Right ventricle myocardium superior (tissue), 1 donor: ENCODE measurements at regions not wholly inside any gene's neighbourhood (a gene's known extent, or its start where the extent isn't known, plus 50 kb on each side); places are given as distances from the start of the nearest gene placed in this dataset.
A peak's percentile ranks its signal among the peaks of the same experiment; 100 is the strongest.

Experiments used
- ATAC-seq: fragments of 200-7000 bp; cut with Tn5 transposase; one replicate; pipeline ENCODE4 v1.9.1; 2020; ENCODE audit warnings: mild to moderate bottlenecking; ENCODE audit not compliant: poor library complexity
- DNase-seq: peaks from one replicate; pipeline ENCODE4 v3.0.0-alpha.2; 2020
- intact Hi-C: fragments of 100-400 bp; cut with DNase I; formaldehyde crosslinking; loops from one replicate; pipeline ENCODE4 v1.11.2; 2022
- donor health status: DM: no; HTN: yes; CAD: no; lungs with severe emphysema.

DNA sequence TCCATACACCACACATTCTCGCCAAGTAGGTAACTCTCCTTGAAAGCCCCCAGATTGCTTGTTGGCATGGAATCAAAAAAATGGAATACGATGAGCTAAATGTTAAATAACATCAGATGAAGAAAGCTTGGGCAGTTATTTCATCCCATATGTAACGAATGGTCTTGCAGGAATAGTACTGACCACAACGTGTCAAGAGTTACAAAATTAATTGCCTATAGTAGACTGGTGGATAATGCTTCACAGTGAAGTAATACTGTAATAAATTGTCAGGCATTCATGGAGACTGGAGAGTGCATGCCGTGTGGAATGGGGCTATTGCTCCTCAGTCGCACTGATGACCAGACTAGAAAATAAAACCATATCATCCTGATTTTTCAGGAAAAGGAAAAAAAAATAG is 1628.7 kb downstream of the MAT2B start:
- intact Hi-C loops, result no loop called here
- no peak for DNase-seq
- no peak for ATAC-seq

DNA sequence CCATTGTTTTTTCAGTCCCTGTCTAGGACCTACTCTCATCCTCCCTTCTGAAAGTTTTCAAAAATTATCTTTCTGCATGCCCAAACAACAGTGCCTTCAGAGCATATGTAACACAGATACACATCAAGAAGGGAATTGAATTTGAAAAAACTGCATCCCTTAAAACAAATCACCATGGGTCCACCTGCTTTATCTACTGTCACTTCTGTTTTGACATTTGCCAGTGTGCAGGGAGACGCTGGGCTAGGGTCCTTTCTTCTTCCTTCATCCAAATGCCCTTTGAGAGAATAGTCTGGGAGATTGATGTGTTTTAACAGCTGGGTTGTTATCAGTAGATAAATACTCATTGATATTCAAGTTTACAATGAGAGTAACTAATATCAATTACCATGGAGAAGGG is 1630.1 kb downstream of the MAT2B start:
- intact Hi-C loops, result no loop called here
- no peak for ATAC-seq

DNA sequence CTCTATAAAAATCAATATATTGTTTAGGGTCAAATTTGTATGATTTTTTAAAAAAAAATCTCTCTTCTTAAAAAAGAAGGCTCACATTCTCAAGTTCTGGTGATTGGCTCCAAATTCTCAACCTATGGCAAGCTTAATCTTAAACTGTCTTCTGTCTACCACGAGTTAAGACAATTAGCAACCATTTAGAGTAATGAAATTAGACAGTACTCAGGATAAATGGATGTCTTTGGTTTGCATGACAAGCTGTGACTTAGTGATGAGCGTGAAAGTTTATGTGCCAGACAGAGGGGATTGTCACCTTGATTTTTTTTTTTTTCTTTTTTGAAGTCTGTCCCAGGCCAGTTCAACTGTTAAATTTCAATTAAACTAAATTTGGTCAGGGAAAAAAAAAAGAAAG is 1632.3 kb downstream of the MAT2B start:
- DNase-seq, result no peak
- no peak for ATAC-seq
- intact Hi-C loops, result no loop called here

More for the DNA sequence above, 1630.1 kb downstream of the MAT2B start:
- DNase-seq, result no peak

DNA sequence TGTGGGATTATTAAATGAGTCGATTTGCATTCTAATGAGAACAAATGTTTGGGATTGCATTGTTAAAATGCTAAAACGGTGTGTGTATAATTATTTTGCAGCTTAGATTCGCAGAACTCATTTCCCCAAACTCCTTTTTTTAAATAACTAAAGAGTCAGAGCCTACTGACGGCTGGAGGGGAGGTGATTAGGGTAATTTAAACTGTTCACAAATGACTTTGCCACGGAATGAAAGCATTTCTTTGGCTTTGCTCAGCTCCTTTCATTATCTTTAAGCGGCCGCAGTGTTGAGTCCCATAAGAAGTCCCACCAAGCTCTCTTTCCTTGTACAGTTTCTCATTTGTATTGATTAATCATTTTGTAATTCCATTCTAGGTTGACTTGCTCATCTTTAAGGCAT is 1632.8 kb downstream of the MAT2B start:
- DNase-seq, result no peak
- intact Hi-C loops, result no loop called here
- no peak for ATAC-seq

DNA sequence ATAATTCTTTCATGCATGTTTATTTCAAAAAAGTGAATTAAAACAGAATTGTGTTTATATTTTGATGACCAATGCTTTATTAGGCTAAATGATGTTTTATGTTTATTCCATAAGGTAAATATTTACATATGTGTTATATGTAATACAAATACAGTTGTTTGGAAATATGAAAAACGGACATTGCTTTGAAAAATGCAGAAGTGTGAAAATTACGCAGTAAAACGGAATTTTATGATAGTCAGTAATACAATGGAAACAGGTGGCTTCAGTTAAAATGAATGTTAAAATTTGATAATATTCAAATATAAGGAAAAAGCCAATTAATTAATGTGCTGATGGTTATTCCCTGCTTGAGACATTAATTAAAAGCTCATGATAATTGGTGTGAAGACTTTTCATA is 1633.8 kb downstream of the MAT2B start:
- intact Hi-C loops, result no loop called here
- ATAC-seq, result no peak
- no peak for DNase-seq

DNA sequence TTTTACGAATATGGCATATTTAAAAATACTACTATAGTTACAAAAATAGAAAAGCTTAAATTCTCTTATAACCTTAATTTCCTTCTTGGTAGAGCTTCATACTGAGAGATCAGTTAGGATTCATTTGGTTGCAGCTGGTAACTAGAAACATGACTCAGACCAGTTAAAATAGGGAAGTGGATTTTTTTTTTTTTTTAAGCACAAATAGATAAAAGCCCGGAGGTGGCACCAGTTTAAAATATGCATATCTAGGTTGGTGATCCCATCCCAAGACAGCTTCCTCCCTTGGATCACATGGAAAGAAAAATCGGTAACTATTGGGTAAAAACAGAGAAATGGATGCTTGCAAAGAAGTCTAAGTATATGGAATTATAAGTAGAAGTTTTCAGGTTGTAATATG is 1634.3 kb downstream of the MAT2B start:
- ATAC-seq, result no peak
- DNase-seq, result no peak
- intact Hi-C loops, result no loop called here

DNA sequence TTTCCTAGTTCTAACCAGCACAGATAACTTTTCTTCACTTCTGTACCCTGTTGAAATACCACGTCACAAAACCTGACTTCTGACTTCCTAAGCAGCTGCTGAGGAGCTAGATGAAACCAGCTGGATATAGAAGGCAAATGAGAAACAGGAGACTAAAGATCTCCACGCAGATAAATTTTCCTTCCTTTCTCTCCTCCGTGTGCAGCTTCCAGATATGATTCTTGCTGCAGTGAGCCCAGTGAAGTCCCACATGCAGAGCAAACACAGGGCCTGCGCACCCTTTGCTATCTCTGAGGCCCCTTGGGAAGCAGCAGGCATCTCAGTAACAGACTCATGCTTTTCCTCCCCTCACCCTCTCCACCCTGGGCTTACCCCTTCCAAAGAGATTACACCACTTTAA is 1638.3 kb downstream of the MAT2B start:
- DNase-seq, result peak; percentile 25
- intact Hi-C loops, result no loop called here
- ATAC-seq, result no peak

DNA sequence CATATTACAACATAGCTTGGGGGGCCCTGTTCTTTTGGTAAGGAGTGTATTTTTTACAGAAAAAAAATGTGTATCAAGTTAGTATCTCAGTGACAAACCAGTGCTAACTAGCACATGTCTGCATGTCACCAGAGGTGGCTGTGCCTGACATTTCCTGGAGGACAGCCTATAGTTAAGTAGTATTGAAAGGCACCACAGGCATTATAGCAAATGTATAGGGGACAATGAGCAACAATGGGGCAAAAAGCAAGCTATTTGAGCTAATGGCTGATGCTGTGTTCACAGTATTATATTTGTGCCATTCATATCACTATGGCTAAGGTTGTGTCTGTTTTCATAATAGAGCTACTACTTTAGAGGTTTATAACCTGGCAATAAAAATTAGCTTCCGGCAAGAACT is 1644.0 kb downstream of the MAT2B start:
- intact Hi-C loops, result no loop called here
- ATAC-seq (no peak), DNase-seq (no peak)

DNA sequence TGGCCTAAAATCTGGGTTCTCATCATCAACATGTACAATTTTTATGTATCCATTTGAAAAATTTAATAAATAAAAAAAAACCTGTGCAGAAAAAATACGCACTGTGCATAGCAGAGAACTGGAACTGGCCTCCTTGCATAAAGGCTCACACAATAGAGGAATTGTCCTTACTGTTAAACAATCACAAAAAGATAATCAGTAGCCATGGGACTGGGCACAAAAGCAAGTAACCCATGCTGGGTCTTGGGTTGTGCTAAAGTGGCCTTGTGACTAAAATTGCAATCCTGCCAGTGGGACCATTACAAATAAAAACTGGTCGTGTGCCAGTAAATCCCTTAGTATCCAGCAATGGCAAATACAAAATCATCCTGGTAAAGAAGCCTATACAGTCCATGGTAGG is 1646.6 kb downstream of the MAT2B start:
- ATAC-seq (no peak), DNase-seq (no peak)
- intact Hi-C loops, result no loop called here

DNA sequence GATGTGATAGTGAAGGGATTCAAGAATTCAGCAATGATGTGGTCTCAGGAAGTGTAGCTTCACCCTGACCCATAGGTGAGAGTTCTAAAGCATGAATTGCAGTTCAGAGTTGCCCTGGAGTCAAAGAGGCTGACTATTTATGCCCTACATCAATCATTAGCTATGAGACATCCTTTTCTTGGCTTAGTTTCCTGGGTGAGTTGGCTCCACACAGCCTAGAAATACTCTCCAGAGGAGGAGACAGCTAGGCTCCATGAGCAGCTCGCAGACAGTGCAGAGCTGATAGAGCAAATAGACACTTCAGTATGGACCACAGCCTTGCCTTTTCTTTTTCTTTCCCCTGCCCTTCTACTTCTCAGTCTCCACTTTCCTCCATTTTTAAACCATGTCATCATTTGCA is 1651.8 kb downstream of the MAT2B start:
- intact Hi-C loops, result no loop called here
- no peak for ATAC-seq
- DNase-seq, result no peak

DNA sequence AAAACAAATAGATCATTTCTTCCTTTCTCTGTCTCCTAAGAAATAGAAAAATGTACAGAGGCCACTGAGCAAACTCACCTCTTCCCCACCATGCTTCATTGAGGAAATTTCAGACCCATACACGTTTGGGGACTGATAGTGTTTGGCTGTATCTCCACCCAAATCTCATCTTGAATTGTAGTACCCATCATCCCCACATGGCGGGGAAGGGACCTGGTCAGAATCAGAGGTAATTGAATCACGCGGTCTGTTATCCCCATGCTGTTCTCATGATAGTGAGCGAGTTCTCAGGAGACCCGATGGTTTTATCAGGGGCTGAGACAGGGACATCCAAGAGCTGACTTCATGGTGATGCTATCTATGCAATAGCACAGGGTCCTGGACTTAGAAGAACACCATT is 1655.8 kb downstream of the MAT2B start:
- DNase-seq (no peak), ATAC-seq (no peak)
- intact Hi-C loops, result no loop called here

DNA sequence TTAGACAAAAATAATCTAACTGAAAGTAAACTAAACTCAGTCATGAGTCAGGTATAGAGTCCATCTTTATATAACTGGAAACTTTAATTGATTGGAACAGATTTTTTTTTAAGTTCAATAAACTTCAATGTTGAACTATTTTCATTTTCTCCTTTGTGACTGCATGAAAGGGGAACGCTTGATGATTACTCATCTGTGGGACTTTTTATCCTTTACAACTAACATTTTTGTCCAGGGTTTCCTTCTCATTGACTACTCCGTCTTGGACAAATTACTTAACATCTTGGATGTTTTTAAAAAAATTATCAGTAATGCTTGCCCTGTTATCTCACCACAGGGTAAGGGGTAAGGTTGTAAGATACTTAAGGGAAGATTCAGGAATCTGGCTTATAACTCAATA is 1658.4 kb downstream of the MAT2B start:
- DNase-seq (no peak), ATAC-seq (no peak)
- intact Hi-C loops, result no loop called here

DNA sequence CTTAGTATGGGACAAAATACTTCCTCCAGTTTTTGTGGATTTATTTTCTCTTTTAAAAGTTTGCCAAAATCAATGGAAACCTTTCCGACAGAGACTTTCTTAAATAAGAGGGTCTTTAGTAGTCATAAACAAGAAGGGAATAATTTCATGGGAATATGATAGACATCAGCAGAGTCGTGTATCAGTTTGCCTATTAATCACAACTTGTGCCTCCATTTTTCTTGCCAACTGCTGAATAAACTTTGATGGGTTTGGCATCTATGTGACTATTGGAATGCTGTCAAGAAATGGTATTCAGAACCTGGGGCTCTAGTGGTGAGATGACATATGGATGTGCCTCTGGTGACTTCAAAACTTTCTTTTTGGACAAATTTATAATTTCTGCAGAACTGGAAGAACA is 1668.2 kb downstream of the MAT2B start:
- ATAC-seq, result no peak
- intact Hi-C loops, result no loop called here
- DNase-seq, result no peak

DNA sequence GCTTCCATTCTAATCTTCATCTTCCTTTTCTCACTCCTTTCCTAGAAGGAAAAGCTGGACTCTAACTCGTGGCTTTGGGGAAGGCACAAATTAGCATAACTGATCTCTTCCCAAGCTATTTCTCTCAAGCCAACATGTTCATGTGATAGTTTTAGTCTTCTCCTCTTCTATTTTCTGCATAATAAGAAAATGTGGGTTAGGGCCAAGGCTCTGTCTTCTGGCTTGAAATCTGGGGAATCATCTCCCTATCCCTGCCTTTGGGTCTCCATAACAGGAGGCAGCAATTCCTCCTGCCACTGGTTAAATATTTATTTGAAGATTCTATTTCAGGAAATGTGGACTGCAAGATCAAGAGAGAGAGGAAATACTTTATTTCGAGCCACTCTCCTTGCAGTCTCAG is 1669.6 kb downstream of the MAT2B start:
- ATAC-seq (no peak), DNase-seq (no peak)
- intact Hi-C loops, result no loop called here

DNA sequence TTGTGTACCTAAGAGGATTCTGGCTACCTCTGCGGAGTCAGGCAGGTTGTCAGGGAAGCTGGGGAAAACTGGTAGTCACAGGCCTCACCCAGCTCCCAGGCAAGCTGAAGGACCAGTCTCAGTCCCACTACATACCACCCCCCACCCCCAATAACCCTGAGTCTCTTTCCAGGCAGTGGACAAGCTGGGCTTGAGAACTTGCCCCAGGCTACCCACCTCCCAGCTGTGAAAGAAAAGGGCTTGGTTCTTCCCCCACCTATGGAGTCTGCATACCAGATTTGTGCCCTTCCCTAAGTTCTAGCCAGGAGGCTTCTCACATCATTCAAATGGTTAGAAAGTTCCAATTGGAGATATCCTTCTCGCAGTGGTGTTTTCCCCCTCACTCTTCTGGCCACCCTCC is 1678.8 kb downstream of the MAT2B start:
- ATAC-seq (no peak), DNase-seq (no peak)
- intact Hi-C loops, result no loop called here

DNA sequence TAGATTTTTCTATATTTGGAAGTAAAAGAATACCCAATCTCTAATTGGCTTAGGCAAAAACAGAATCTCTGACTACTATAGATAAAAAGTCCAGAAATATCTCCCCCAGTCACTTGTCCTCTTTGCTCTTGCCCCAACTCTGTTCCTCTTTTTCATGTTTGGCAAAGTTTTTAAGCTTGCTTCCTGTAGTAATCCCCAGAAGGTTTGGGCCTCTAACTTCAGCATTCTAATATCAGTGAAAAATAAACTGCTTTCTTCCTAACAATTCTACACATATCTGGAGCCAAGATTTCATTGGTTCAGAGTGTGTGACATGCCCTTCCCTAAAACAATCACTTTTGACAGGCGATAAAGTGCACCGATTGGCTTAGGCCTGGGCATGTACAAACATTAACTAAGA is 1680.3 kb downstream of the MAT2B start:
- intact Hi-C loops, result no loop called here
- ATAC-seq, result no peak
- no peak for DNase-seq

DNA sequence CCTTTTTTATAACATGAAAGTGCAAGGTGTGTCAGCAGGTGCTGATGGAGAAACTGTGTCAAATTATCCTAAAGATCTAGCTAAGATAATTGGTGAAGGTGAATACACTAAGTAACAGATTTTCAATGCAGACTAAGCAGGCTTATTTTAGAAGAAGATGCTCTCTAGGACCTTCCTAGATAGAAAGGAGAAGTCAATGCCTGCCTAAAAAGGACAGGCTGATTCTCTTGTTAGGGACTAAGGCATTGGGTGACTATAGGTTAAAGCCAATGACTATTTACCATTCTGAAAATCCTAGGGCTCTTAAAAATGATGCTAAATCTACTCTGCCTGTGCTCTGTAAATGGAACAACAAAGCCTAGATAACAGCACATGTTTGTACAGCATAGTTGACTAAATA is 1682.4 kb downstream of the MAT2B start:
- intact Hi-C loops, result no loop called here
- DNase-seq, result no peak
- ATAC-seq, result no peak

DNA sequence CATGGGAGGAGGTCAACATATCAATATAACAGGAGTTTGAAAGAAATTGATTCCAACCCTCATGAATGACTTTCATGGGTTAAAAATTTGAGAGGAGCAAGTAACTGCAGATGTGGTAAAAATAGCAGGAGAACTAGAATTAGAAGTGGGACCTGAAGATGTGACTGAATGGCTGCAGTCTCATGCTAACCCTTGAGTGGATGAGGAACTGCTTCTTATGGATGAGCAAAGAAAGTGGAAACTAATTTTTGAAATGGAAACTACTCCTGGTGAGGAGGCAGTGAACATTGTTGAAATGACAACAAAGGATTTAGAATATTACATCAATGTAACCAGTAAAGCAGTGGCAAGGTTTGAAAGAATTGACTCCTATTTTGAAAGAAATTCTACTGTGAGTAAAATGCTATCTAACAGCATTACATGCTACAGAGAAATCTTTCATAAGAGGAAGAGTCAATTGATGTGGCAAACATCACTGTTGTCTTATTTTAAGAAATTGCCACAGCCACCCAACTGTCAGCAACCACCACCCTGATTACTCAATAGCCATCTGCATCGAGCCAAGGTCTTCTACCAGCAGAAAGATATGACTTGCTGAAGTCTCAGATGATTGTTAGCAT is 1683.2 kb downstream of the MAT2B start:
- no peak for DNase-seq
- intact Hi-C loops, result no loop called here
- no peak for ATAC-seq

DNA sequence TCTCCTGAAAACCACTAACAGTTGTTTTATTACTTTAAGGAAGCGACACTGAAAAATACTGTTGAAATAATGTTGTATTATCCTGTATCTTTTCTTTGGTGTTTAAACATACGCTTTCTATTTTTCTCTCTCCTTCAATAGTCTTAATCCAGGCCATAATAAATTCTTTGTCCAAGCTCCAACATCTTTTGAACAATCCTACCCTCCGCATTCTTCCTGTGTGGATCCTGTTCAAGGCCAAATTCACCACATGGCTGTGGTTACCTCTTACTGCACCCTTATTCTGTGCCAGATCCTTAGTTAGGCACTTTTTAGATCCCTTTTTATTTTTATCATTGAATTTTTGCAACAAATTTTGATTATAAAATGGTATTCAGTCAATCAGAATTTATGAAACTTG is 1691.5 kb downstream of the MAT2B start:
- no peak for DNase-seq
- ATAC-seq, result no peak
- intact Hi-C loops, result no loop called here

DNA sequence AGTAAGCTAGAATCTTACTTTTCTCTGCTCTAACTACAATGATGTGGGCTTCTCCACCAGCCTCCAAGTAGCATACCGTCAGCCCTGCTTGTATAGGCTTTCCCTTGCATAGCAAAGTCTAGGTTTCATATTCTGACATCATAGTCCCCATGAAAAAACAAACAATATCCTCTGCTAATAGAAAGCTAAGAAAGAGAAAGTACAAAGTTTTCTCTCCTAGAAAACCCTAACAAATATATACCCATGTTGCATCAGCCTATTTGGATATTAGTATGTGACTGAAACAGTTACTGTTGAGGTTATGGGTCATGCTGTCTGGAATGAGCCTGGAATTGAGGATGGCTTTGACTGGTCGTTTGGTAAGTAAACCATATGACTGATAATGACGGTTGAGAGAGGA is 1696.0 kb downstream of the MAT2B start:
- DNase-seq, result no peak
- intact Hi-C loops, result no loop called here
- no peak for ATAC-seq

DNA sequence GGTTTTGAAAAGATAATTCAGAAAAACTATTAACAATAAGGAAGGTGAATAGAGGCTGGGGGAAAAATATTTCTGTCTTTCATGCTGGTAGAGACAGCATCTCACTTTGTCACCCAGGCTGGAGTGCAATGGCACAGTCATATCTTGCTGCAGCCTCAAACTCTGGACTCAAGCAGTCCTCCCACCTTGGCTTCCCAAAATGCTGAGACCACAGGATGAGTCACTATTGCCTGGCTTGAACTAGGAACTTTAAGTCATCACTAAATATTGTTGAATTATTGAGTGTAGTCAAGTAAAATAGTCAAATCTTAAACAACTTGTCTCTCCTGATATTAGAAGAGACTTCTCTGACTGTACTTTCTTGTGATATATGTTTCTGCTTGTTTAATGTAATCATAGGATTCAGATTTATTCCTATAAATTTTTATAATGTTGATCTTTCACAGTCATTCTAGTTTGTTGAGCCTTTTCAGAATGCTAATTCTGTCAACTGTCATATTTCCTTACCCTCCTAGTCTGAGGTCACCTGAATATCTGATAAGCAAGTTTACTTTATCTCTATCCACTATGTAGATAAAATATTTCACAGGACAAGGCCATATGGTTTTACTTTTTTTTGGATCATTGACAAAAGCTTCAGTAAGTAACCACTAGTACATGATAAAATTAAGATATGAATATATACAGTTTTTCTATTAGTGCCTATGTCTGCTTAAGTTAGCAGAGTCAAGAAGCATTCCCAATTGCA is 1696.5 kb downstream of the MAT2B start:
- intact Hi-C loops, result no loop called here
- DNase-seq (no peak), ATAC-seq (no peak)
